Fibroblast of pulmonary artery (primary cell): ENCODE measurements at regions not wholly inside any gene's neighbourhood (a gene's known extent, or its start where the extent isn't known, plus 50 kb on each side); places are given as distances from the start of the nearest gene placed in this dataset.

Experiments
- DNase-seq: peaks from one replicate; pipeline ENCODE4 v3.0.0-alpha.2; 2010; ENCODE audit warnings: low read depth
- H3K4me3 ChIP-seq: replicated peaks from 2 replicates; pipeline ENCODE4 v1.5.1; 2011; ENCODE audit warnings: low read depth, mild to moderate bottlenecking, control low read depth, low read length, moderate library complexity
- TF ChIP-seq, protein P1 (sequence below): IDR thresholded peaks from 2 replicates; pipeline ENCODE4 v1.5.1; 2011; ENCODE audit warnings: mild to moderate bottlenecking, control low read depth, low read length, inconsistent platforms; ENCODE audit errors: missing control alignments

DNA sequence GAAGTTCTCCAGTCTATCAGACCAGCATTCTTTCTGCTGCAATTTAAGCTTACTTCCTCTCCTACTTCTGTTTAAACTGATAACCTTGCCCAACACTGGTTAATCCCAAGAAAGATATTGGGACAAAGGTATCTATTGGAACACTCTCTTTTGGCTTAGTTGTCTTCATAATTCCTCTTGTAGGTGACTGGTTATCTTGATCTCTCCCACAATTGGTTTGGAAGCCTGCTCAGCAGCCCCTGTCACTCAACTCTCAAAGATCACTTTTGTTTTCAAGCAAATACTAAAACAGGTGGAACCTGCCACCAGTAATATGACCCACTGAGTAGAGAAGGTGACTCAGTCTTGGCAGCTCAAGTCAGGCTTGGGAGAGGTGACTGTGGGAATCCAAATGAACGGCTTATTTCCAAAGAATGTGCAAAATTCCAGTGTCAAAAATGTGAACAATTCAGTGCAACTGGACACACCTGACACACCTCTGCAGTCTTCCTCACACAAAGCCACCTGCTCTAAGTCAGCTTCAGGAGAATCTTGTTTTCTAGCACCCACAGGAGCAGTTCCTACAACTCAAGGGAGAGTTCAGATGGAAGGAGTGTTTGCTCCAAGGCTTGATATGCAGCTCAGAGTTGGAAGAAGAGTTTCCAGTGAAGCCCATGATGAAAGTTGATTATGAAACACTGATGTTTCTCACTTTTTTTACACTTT is 83.2 kb upstream of the SLC38A2 start:
- TF ChIP-seq, protein P1, sequence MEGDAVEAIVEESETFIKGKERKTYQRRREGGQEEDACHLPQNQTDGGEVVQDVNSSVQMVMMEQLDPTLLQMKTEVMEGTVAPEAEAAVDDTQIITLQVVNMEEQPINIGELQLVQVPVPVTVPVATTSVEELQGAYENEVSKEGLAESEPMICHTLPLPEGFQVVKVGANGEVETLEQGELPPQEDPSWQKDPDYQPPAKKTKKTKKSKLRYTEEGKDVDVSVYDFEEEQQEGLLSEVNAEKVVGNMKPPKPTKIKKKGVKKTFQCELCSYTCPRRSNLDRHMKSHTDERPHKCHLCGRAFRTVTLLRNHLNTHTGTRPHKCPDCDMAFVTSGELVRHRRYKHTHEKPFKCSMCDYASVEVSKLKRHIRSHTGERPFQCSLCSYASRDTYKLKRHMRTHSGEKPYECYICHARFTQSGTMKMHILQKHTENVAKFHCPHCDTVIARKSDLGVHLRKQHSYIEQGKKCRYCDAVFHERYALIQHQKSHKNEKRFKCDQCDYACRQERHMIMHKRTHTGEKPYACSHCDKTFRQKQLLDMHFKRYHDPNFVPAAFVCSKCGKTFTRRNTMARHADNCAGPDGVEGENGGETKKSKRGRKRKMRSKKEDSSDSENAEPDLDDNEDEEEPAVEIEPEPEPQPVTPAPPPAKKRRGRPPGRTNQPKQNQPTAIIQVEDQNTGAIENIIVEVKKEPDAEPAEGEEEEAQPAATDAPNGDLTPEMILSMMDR = no peak
- no peak overlapping the region for H3K4me3 ChIP-seq
- no peak for DNase-seq

DNA sequence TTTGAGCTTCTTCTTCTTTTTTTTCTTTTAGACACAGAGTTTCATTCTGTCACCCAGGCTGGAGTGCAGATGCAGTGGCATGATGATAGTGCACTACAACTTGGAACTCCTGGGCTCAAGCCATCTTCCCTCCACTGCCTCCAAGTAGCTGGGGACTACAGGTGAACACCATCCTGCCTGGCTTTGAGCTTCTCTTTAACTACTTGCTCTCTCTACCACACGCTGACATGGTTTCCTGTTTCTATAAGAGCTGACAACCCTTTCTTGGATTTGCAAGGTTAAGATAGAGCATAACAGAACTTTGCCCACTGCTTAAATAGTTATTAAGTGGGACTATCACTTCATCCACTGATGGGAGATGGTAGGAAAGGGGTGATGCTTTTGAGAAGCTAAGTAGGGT is 82.4 kb upstream of the SLC38A2 start:
- TF ChIP-seq, protein P1 = no peak
- no peak overlapping the region for H3K4me3 ChIP-seq
- no peak for DNase-seq

DNA sequence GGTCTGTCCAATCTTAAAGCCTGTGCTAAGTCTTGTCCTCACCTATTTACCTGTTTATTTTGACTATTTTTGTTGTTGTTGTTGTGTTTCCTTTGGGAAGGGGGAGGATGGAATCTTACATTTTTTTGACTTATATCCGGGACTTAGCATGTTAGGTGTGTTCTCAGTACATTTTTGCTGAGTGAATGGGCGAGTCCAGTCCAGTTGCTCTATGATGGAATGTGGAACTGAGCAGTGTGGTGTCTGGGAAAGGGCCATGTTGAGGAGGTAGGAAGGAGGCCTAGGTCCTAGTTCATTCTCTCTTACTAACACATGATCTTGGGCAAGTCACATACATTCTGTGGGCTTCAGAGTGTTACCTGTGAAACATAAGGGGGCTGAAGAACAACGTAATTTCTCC is 80.9 kb upstream of the SLC38A2 start:
- TF ChIP-seq, protein P1 = no peak
- no peak overlapping the region for H3K4me3 ChIP-seq
- DNase-seq = no peak

DNA sequence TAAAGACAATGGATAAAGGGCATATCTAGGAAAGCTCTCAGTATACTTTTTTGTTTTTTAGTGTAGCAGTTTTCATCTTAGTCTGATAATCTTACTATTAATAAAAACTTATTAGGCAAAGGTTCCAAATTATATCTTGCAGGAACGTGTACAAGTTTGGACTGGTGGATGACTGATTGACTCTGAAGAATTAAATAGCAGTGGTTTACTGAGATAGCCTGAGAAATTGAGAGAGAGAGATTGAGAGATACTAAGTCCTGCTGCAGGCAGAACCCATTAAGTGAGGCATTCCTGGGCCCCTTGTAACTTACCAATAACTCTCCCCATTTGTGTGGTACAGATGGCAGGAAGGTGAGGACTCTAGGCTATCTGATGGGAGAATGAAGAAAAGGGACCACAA is 80.2 kb upstream of the SLC38A2 start:
- no peak overlapping the region for H3K4me3 ChIP-seq
- DNase-seq = no peak
- TF ChIP-seq, protein P1 = no peak

DNA sequence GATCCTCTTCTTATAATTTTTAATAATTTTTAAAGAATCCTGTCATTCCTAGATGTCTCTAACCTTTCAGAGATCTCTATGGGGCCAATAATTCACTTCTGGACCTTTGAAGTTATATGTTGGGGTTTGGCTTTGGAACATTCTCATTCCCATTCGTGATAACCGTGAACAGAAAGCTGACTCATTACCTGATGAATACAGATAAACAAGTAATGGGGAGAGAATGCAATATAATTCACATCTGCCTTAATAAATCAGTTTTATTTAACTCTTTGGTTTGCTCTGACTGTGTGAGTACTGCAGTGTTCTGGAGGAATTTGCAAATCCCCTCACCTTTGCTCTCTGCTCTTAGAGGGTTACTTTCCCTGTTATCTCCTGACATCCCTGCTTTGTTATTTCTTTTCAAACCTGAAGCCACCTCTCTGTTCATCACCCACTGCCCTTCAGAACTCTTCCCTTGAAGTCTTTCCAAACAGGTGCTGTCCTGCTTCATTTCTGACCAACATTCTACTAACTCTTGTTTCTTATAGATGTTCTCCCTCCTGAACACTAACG is 79.6 kb upstream of the SLC38A2 start:
- TF ChIP-seq, protein P1 = no peak
- no peak for DNase-seq
- H3K4me3 ChIP-seq = no peak overlapping the region

DNA sequence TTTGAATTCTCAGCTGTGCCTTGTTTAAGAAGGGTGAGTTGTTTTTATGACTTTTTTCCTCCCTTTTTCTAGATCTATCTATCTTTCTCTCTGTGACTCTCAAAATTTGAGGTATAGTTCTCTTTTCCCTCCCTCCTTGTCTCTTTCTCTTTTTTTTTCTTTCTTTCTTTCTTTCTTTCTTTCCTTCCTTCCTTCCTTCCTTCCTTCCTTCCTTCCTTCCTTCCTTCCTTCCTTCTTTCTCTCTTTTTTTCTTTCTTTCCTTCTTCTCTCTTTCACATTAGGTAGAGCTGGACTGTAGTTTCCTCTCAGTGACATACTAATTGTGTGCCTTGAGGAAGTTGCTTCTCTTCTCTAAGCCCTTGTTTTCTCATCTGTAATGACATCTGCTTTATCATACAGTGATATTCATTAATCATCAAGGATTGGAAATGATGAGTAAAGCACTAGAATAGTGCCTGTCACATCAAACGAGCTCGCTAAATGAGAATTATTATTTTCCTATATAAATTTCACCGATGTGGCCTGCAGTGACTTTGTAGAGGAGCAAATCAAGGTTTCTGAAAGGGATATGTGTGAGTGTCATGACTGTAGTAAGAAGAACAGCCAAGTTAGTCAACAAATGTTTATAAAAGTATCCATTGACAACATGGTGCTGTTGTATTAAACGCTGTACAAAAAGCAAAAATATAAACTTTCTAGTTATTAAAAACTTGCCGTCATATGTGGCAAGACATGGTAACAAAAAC is 78.9 kb upstream of the SLC38A2 start:
- no peak for DNase-seq
- TF ChIP-seq, protein P1 = no peak
- H3K4me3 ChIP-seq = no peak overlapping the region
